IPS-NIHi7 (cell line): ENCODE measurements at regions not wholly inside any gene's neighbourhood (a gene's known extent, or its start where the extent isn't known, plus 50 kb on each side); places are given as distances from the start of the nearest gene placed in this dataset.
A peak's percentile ranks its signal among the peaks of the same experiment; 100 is the strongest.
"Not testable (repeated sequence)": the region's sequence is repeated elsewhere in the genome, so short reads cannot be mapped to it uniquely, and the experiment has no call there.

Experiments
- DNase-seq: peaks from one replicate; pipeline ENCODE4 v3.0.0; 2012; ENCODE audit warnings: mixed read lengths; ENCODE audit errors: extremely low spot score

GRCh38 chr1:148432318-148432717 is 50.8 kb downstream of the PPIAL4G start:
- DNase-seq, result not testable (repeated sequence)

- not testable (repeated sequence) for DNase-seq
Observed at GRCh38 chr1:148429856-148430255, 53.2 kb downstream of the PPIAL4G start.

- not testable (repeated sequence) for DNase-seq
Observed at GRCh38 chr1:148426940-148427611, 56.0 kb downstream of the PPIAL4G start.

DNA sequence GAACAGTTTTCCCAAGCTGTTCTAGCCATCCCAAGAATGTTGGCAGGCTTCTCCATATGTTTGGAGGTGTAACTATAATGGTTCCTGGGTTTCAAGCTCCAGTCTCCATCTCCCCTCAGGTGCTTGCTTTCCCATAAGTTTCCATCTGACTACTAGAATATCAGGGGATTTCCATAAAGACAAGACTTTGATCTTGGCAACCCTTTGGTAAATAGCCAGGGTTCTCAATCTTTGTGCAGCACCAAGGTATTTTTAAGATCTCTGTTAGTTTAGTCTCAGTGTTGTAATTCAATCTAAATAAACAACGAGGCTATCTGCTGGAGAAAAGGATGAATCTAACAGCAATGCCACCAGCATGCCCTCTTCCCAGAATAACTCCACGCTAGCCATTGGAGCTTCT is 56.7 kb downstream of the PPIAL4G start:
- not testable (repeated sequence) for DNase-seq

- not testable (repeated sequence) for DNase-seq
Observed at GRCh38 chr1:148424143-148425003, 58.7 kb downstream of the PPIAL4G start.

DNA sequence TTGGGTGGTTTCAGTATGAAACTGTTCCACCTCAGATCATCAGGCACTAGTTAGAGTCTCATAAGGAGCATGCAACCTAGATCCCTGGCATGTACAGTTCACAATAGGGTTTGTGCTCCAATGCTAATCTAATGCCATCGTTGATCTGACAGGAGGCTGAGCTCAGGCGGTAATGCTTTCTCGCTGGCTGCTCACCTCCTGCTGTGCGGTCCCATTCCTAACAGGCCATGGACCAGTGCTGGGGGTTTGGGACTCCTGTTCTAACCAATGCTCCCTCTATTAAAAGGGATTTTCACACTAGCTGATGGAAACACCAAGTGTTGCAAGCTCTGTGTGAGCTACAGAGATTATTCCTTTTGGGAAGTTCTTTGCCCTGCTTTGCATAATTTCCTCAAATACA is 60.2 kb downstream of the PPIAL4G start:
- not testable (repeated sequence) for DNase-seq

GRCh38 chr1:148417241-148417640 is 65.9 kb downstream of the PPIAL4G start:
- not testable (repeated sequence) for DNase-seq

DNA sequence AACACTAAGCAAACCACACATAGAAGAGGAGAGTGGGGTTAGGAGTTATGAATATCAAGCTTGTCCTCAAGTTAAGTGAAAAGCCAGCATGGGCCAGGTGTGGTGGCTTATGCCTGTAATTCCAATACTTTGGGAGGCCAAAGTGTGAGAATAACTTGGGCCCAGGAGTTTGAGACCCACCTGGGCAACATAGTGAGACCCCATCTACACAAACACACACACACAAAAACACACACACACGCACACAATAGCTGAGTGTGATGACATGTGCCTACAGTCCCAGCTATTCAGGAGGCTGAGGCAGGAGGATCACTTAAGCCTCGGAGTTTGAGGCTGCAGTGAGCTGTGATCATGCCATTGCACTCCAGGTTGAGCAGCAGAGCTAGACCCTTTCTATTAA is 69.7 kb downstream of the PPIAL4G start:
- not testable (repeated sequence) for DNase-seq

DNA sequence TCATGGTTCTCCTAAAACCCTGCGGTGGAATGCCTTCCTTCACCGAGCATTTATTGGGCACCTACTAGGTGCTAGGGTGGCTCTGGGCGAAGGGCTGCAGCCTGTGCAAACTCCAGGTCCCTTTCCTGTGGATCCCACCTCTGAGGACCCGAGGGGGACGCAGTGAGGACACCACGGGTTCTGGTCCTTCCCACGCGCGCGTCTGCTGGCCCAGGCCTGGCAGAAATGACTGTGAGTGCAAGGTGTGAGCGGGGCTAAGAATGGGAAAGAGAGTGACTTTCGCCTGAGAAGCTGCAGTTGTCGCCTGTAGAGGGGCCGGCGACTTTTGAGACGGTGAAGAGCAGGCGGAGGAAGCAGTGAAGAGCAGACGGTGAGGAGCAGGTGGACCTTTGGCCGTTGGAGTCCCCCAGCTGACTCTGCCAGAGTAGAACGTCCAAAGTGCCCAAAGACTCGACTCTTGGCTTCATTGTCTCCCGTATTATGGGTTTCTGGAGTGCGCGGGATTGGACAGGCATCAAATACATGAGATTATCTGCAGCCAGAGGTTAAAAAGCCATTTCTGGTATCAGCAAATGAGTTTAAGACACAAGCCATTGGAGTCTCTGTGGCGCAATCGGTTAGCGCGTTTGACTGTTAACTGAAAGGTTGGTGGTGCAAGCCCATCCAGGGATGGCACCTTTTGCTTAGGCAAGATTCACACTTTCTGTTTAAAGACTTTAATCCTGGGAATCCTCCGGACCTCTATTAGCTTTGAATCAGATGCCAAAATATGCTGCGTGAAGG is 78.1 kb downstream of the PPIAL4G start:
- not testable (repeated sequence) for DNase-seq

DNA sequence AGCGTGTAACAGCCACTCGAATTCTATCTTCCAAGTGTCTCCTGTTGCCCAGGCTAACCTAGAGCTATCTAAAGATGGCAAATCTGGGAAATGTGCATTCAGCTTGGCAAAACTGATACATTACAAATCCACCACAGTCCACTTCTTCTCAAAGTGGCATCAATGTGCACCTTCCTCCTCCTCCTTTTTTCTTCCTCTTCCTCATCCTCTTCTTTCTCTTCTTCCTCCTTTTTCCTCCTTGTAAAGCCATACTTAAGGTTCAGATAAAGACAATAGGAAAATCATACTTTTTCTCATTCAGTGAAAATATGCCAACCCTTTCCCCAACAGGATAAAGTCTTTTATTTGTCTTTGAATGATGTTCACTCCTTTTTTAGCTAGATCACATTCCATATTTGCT is 79.2 kb downstream of the PPIAL4G start:
- DNase-seq, result not testable (repeated sequence)

- not testable (repeated sequence) for DNase-seq
Observed at GRCh38 chr1:148403085-148403456, 80.0 kb downstream of the PPIAL4G start.

- DNase-seq, result peak; percentile 51
Observed at GRCh38 chr1:148402152-148403084, 80.7 kb downstream of the PPIAL4G start.

DNA sequence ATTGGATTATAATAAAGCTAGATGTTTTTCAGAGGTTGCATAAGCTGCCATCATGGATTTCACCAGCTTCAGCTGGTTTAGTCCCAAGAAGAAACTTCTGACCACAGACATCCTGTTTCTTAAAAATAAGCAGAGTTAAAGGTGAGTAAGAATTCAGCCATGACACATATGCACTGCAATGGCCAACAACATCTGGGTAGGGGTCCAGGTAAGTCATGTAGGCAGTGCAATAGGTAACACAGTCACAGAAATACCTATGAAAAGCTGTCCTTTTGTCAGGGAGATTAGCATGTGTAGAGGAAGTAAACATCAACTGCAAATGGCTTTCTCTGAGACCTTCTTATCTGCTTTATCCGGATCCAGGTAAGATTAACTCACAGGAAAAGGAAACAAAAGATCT is 85.6 kb downstream of the PPIAL4G start:
- DNase-seq, result not testable (repeated sequence)

- DNase-seq, result not testable (repeated sequence)
Observed at GRCh38 chr1:148392505-148392904, 90.6 kb downstream of the PPIAL4G start.

- DNase-seq, result not testable (repeated sequence)
Observed at GRCh38 chr1:148391323-148391722, 91.8 kb downstream of the PPIAL4G start.

DNA sequence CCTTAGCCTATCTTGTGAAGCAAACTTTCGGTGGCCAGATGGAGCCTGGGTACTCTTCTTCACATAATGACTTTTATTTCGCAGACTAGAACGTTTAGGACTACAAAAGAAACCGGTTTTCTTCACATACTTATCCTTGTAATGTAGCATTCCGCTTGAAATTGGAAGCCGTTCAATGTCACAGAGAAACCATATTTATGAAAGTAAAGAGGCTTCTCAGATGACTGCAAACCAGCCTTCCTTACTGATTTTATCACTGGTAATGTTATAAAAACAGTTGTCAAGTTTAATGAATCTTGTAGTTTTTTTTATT is 94.1 kb downstream of the PPIAL4G start:
- DNase-seq, result no peak

DNA sequence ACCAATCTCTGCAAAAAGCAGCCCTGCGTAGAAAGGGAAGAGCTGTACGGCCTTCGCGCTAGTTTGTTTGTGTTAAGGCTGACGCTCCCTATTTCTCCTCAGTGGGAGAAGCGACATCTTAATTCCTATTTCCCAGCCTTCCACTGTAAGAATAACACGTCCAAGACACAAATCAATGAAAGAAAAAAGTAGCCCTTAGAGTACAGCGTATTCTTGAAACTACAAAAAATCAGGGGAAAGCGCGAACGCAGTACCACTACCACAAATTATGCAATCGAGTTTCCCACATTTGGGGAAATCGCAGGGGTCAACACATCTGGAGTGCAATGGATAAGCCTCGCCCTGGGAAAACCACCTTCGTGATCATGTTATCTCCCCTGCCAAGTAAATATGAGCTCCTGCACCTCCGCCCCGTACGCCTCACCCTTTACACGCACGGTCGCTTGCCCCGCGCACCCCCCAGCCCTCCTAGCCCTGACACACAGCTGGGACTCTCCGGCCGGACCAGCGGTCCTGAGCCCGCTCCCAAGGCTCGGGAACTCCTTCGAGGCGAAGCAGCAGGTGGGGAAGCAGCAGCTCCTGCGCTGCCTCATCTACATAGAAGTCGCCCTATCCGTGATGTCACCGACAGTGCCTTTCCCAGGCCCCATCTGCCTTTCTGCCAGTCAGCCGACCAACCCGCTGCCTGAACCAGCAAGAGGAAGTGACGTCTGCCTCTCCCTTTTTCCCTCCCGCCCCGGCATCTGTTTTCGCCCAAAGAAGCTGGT is 94.7 kb downstream of the PPIAL4G start:
- peak; percentile 92 for DNase-seq

DNA sequence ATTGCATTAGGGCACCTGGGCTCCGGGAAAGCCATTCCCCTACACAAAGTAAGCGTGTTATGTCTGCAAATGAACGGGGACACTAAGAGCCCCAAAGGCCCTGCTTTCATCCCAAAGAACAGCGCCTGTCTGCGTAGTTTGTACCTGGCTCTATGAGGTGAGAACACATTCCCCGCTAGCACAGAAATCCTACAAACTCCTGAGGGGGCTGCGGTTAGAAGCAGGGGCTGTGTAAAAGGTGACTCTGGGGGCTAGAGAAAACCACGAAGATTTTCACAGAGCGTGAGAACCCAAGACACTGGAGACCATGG is 95.2 kb downstream of the PPIAL4G start:
- not testable (repeated sequence) for DNase-seq

DNA sequence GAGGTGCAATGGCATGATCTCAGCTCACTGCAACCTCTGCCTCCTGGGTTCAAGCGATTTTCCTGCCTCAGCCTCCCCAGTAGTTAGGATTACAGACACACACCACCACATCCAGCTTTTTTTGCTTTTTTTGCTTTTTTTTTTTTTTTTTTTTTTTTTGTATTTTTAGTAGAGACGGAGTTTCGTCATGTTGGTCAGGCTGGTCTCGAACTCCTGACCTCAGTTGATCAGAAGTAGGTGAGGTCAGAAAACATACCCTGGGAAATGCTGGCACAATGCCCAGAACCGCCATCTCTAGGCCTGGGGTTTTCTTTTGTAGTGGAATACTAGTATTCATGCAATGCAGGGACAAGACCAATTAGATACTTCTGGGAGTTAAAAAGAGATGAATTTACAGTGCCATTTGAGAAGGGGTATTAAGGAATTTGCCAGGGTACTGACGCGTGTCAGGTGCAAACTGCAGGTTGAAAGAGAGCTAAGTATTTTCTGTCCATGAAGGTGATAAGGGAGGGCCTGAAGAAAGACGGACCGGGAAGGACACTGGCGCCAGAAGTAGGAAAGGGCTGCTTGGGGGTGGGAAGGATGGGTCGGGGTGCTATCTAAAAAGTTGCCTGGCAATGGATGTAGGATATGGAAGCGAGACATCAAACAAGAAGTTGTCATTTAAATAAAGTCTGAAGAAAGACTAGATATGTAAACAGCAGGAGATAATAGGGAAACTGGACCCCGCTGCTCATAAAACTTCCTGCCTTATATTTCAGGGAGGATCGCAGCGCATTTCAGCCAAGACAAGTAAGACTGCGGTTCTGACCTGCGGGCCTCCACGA is 95.8 kb downstream of the PPIAL4G start:
- not testable (repeated sequence) for DNase-seq

- no peak for DNase-seq
Observed at GRCh38 chr1:148386617-148387016, 96.5 kb downstream of the PPIAL4G start.
